ENCODE measurements at regions not wholly inside any gene's neighbourhood (a gene's known extent, or its start where the extent isn't known, plus 50 kb on each side); places are given as distances from the start of the nearest gene placed in this dataset.

- intact Hi-C loops (cut with DNase I) = no loop called here
- TF ChIP-seq CTCF (IDR thresholded peaks at IDR 0.05) = no peak
- Histone ChIP-seq H3K4me1 (no peaks in the 10 kb centered on the region), H3K4me3 (no peak overlapping the region), H3K27ac (no peak overlapping the region), H3K27me3 (no peaks in the 10 kb centered on the region), H3K9me3 (no peaks in the 10 kb centered on the region), H3K36me3 (no peaks in the 10 kb centered on the region)
- no peak for DNase-seq
- ATAC-seq = no peak
Measured at GRCh38 chr5:106420102-106420501, 1250.6 kb downstream of the EFNA5 start.

- no peak for DNase-seq
- intact Hi-C loops (cut with DNase I) = no loop called here
- no peaks in the 10 kb centered on the region for H3K27me3 ChIP-seq
- TF ChIP-seq CTCF (IDR thresholded peaks at IDR 0.05) = no peak
- no peak overlapping the region for H3K27ac ChIP-seq
- no peaks in the 10 kb centered on the region for H3K4me1 ChIP-seq
- no peaks in the 10 kb centered on the region for H3K36me3 ChIP-seq
- no peak for ATAC-seq
- no peaks in the 10 kb centered on the region for H3K9me3 ChIP-seq
- no peak overlapping the region for H3K4me3 ChIP-seq
Measured at GRCh38 chr5:106418196-106418595, 1252.5 kb downstream of the EFNA5 start.

GRCh38 chr5:106417566-106417965 lies 1253.2 kb downstream of the EFNA5 start:
- Histone ChIP-seq H3K4me3 (no peak overlapping the region), H3K27me3 (no peaks in the 10 kb centered on the region), H3K36me3 (no peaks in the 10 kb centered on the region), H3K9me3 (no peaks in the 10 kb centered on the region), H3K27ac (no peak overlapping the region), H3K4me1 (no peaks in the 10 kb centered on the region)
- no peak for ATAC-seq
- intact Hi-C loops (cut with DNase I) = no loop called here
- DNase-seq = no peak
- TF ChIP-seq CTCF (IDR thresholded peaks at IDR 0.05) = no peak

GRCh38 chr5:106417163-106417562 lies 1253.6 kb downstream of the EFNA5 start:
- intact Hi-C loops (cut with DNase I) = no loop called here
- no peak for TF ChIP-seq CTCF (IDR thresholded peaks at IDR 0.05)
- Histone ChIP-seq H3K4me1 (no peaks in the 10 kb centered on the region), H3K36me3 (no peaks in the 10 kb centered on the region), H3K27ac (no peak overlapping the region), H3K9me3 (no peaks in the 10 kb centered on the region), H3K4me3 (no peak overlapping the region), H3K27me3 (no peaks in the 10 kb centered on the region)
- ATAC-seq (no peak), DNase-seq (no peak)

- no peak for TF ChIP-seq CTCF (IDR thresholded peaks at IDR 0.05)
- no peak overlapping the region for H3K27ac ChIP-seq
- ATAC-seq = no peak
Measured at GRCh38 chr5:106415541-106415940, 1255.2 kb downstream of the EFNA5 start.

GRCh38 chr5:106414342-106414741 lies 1256.4 kb downstream of the EFNA5 start:
- no peaks in the 10 kb centered on the region for H3K36me3 ChIP-seq
- H3K4me1 ChIP-seq = no peaks in the 10 kb centered on the region
- H3K27ac ChIP-seq = no peak overlapping the region
- no peak for ATAC-seq
- H3K27me3 ChIP-seq = no peaks in the 10 kb centered on the region
- intact Hi-C loops (cut with DNase I) = no loop called here
- no peaks in the 10 kb centered on the region for H3K9me3 ChIP-seq
- TF ChIP-seq CTCF (IDR thresholded peaks at IDR 0.05) = no peak
- no peak for DNase-seq
- H3K4me3 ChIP-seq = no peak overlapping the region

More at GRCh38 chr5:106415541-106415940, 1255.2 kb downstream of the EFNA5 start:
- Histone ChIP-seq H3K4me1 (no peaks in the 10 kb centered on the region), H3K9me3 (no peaks in the 10 kb centered on the region), H3K36me3 (no peaks in the 10 kb centered on the region), H3K4me3 (no peak overlapping the region), H3K27me3 (no peaks in the 10 kb centered on the region)
- intact Hi-C loops (cut with DNase I) = no loop called here
- no peak for DNase-seq
